Astrocyte (in vitro differentiated cells and primary cell): ENCODE measurements at regions not wholly inside any gene's neighbourhood (a gene's known extent, or its start where the extent isn't known, plus 50 kb on each side); places are given as distances from the start of the nearest gene placed in this dataset.

Experiments
- DNase-seq: peaks from one replicate; pipeline ENCODE4 v3.0.0-alpha.2; 2010; ENCODE audit warnings: low read depth
- FAIRE-seq: peaks from 2 replicates; lab custom pipeline; 2011; peaks lifted over from hg19 to GRCh38; lab: Jason Lieb, UNC
- H2AFZ ChIP-seq: 2 replicates; pipeline ENCODE4 v1.6.0; 2012; ENCODE audit warnings: low read depth, low read length, inconsistent platforms
- H3K27ac ChIP-seq: 2 replicates; pipeline ENCODE4 v1.5.1; 2011; ENCODE audit warnings: low read depth, low read length, inconsistent platforms
- H3K27me3 ChIP-seq: 2 replicates; pipeline ENCODE4 v1.6.0; 2011; ENCODE audit warnings: low read length, inconsistent platforms; ENCODE audit not compliant: insufficient read depth
- H3K36me3 ChIP-seq: 2 replicates; pipeline ENCODE4 v1.5.1; 2011; ENCODE audit warnings: low read length, inconsistent platforms; ENCODE audit not compliant: insufficient read depth
- H3K4me1 ChIP-seq: 2 replicates; pipeline ENCODE4 v1.5.1; 2011; ENCODE audit warnings: low read length, inconsistent platforms; ENCODE audit not compliant: insufficient read depth
- H3K4me2 ChIP-seq: 2 replicates; pipeline ENCODE4 v1.6.0; 2012; ENCODE audit warnings: low read length, inconsistent platforms
- H3K4me3 ChIP-seq: 2 replicates; pipeline ENCODE4 v1.5.1; 2011; ENCODE audit warnings: low read depth, mild to moderate bottlenecking, low read length, inconsistent platforms; ENCODE audit not compliant: insufficient read depth
- H3K79me2 ChIP-seq: 2 replicates; pipeline ENCODE4 v1.6.0; 2012; ENCODE audit warnings: mild to moderate bottlenecking, low read length, inconsistent platforms; ENCODE audit not compliant: insufficient read depth
- H3K9ac ChIP-seq: 2 replicates; pipeline ENCODE4 v1.6.0; 2012; ENCODE audit warnings: mild to moderate bottlenecking, low read length, inconsistent platforms
- H3K9me3 ChIP-seq: 2 replicates; pipeline ENCODE4 v1.5.1; 2012; ENCODE audit warnings: low read depth, mild to moderate bottlenecking, low read length, inconsistent platforms; ENCODE audit not compliant: insufficient read depth
- H4K20me1 ChIP-seq: 2 replicates; pipeline ENCODE4 v1.6.0; 2012; ENCODE audit warnings: low read length, inconsistent platforms; ENCODE audit not compliant: insufficient read depth
- H3K27ac Mint-ChIP-seq: one replicate; pipeline ENCODE4 v1.8.0; 2021; ENCODE audit warnings: mild to moderate bottlenecking, mixed read lengths; ENCODE audit not compliant: unreplicated experiment
- H3K27me3 Mint-ChIP-seq: one replicate; pipeline ENCODE4 v1.8.0; 2021; ENCODE audit warnings: low read depth, mixed read lengths; ENCODE audit not compliant: unreplicated experiment
- H3K36me3 Mint-ChIP-seq: one replicate; pipeline ENCODE4 v1.8.0; 2021; ENCODE audit warnings: low read depth, mixed read lengths; ENCODE audit not compliant: unreplicated experiment
- H3K4me1 Mint-ChIP-seq: one replicate; pipeline ENCODE4 v1.8.0; 2021; ENCODE audit warnings: low read depth, mixed read lengths; ENCODE audit not compliant: unreplicated experiment
- H3K4me3 Mint-ChIP-seq: one replicate; pipeline ENCODE4 v1.8.0; 2021; ENCODE audit warnings: mild to moderate bottlenecking, moderate library complexity, mixed read lengths; ENCODE audit not compliant: unreplicated experiment
- H3K9me3 Mint-ChIP-seq: one replicate; pipeline ENCODE4 v1.8.0; 2021; ENCODE audit warnings: mild to moderate bottlenecking, mixed read lengths; ENCODE audit not compliant: unreplicated experiment
- CTCF ChIP-seq: IDR thresholded peaks from 2 replicates; pipeline ENCODE4 v1.5.1; 2011; ENCODE audit warnings: low read depth, mild to moderate bottlenecking, inconsistent platforms, low read length, moderate library complexity; ENCODE audit not compliant: insufficient read depth
- EZH2 ChIP-seq: IDR thresholded peaks from 2 replicates; pipeline ENCODE4 v1.6.1; 2012; ENCODE audit warnings: mild to moderate bottlenecking, low read length, inconsistent platforms; ENCODE audit not compliant: insufficient read depth

- Histone ChIP-seq H3K4me1 (no peaks in the 10 kb centered on the region), H3K79me2 (no peaks in the 10 kb centered on the region), H3K27ac (no peak overlapping the region), H3K36me3 (no peaks in the 10 kb centered on the region), H3K4me3 (no peak overlapping the region), H3K9me3 (no peaks in the 10 kb centered on the region), H3K27me3 (no peaks in the 10 kb centered on the region), H3K4me2 (no peak overlapping the region), H4K20me1 (no peaks in the 10 kb centered on the region), H2AFZ (no peak overlapping the region), H3K9ac (no peak overlapping the region)
- Mint-ChIP-seq H3K27me3 (no peaks in the 10 kb centered on the region), H3K36me3 (no peaks in the 10 kb centered on the region), H3K27ac (no peak overlapping the region), H3K9me3 (no peaks in the 10 kb centered on the region), H3K4me3 (no peak overlapping the region), H3K4me1 (peaks cover 1% of the 10 kb centered on the region)
- FAIRE-seq (no peak), DNase-seq (peak; percentile 16)
- TF ChIP-seq EZH2 = no peak
- TF ChIP-seq CTCF = no peak
These were observed 513.6 kb upstream of the KCNMB2 start for GRCh38 chr3:178022599-178022998.

GRCh38 chr3:178028933-178029332 lies 507.3 kb upstream of the KCNMB2 start:
- no peak for FAIRE-seq

More at GRCh38 chr3:178028933-178029332, 507.3 kb upstream of the KCNMB2 start:
- Mint-ChIP-seq H3K4me3 (no peak overlapping the region), H3K27ac (no peak overlapping the region), H3K27me3 (no peaks in the 10 kb centered on the region), H3K36me3 (no peaks in the 10 kb centered on the region), H3K9me3 (no peaks in the 10 kb centered on the region), H3K4me1 (no peaks in the 10 kb centered on the region)
- no peak for DNase-seq
- Histone ChIP-seq H3K4me1 (no peaks in the 10 kb centered on the region), H3K27me3 (no peaks in the 10 kb centered on the region), H3K27ac (no peak overlapping the region), H3K4me2 (no peak overlapping the region), H3K79me2 (no peaks in the 10 kb centered on the region), H3K36me3 (no peaks in the 10 kb centered on the region), H2AFZ (no peak overlapping the region), H3K9ac (no peak overlapping the region), H4K20me1 (no peaks in the 10 kb centered on the region), H3K4me3 (no peak overlapping the region), H3K9me3 (no peaks in the 10 kb centered on the region)
- TF ChIP-seq EZH2 (no peak), CTCF (no peak)
